COLO829 (cell line): ENCODE measurements at regions not wholly inside any gene's neighbourhood (a gene's known extent, or its start where the extent isn't known, plus 50 kb on each side); places are given as distances from the start of the nearest gene placed in this dataset.

Experiments
- DNase-seq: peaks from one replicate; pipeline ENCODE4 v3.0.0; 2012; ENCODE audit warnings: low spot score

DNA sequence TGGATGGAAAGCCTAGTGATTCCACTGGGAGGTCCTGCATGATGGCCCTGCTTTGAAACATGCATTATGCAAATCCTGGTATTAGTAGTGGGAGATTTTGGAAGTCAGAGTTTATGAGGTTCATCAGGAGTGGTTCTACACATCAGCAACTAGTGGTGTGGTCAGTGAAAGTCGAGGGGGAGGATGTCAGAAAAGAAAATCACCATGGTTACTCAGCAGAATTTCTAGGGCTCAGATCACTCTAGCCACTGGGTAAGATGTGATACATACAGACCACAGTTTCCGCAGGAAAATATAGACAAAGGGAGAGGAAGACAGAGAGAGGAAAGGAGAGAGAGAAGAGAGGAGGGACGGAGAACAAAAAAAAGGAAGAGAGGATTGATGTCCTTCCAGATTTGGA, 2100.7 kb upstream of the PIK3C3 start:
- no peak for DNase-seq

DNA sequence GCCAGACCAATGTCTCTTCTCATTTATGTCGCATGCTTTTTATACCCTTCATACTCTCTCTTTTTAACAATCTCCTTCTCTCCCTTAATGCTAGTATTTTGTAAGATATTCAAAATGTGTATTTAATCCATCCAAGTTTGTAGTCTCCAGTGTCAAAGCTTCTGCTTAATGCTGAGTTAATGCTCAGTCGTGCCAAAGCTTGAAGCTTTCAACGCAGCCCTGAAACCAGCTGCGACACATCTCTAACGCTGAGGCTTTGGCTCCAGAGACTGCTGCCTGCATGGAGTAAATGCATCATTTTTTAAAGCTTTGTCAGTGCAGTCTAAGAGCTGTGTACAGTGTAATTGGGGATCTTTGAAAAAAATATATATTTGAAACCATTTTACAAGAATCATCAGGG, 2108.8 kb upstream of the PIK3C3 start:
- DNase-seq: no peak

DNA sequence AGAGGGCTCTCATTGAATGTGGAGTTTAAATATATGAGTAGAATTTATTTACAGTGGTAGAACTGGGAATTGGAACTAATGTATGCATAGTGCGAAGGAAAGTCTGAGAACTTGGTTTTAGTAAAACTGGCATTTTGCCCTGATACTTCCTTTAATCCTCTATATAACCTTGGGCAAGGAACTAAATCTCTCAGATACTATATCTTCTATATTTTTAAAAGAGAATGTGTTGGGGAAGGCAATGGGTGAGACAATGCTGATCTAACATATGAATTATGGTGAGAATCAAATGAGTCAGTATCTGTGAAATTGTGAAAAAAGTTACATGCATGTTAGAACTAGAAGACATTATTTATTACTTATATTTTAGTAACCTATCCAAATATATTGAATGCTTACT, 2109.4 kb upstream of the PIK3C3 start:
- DNase-seq: no peak

DNA sequence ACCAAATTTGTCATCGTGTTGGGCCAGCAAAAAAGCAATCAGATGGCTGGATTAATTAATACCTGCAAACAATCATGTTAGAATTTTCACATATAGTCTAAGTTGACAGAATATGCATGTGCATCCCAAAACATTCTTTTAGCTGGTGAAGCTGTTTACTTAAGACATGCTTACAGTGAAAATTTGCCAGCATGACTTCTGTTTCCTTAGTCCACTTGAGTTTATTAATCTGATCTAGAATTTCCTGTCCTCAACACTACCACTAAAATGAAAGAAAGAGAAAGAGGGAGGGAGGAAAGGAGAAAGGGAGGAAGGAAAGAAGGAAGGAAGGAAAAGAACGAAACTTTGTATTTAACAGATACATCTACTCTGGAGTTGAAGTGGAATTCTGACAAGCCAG, 2109.9 kb upstream of the PIK3C3 start:
- DNase-seq: no peak

DNA sequence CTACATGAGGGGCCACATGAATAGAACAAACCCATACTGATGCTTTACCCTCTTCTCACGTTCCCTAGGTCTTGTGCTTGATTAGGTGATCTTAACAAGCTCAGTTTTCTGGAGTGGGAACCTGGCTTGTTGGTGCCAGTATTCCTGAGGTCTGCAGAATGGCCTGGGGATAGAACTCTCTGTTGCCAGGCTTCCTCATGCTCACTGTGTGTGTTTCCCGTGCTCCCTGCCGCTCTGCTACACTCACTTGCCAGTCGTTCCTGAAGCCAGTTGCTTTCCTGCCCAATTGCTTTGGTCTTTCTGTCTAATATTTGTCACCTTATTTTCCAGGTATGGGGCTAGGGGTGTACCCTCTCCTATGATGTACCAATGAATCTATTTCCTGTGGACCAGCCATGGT, 2111.5 kb upstream of the PIK3C3 start:
- no peak for DNase-seq

DNA sequence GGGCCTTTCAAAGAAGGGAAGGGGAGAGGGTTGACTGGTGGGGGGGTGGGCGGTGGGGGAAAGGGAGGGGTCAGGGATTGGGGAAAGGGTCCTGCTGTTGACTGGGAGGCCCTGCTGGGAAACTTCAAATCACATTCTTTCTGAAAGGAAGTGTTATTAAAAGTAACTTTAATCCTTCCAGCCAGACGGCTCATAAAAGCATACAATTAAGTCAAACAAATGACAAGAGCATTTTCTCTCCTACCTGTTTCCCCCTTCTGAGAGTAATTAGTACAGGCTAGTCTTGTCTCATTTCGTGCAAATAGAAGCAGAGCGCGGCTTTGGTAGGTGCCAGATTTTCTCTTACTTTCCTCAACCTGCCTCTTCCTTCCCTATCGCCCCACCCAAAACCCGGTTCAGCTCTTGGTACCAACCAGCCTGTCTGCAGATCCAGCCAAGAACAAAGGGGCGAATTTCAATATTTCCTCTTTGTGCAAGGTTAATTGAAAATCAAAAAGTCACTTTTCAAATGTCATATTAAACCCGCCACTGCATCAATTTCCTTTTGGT, 2112.6 kb upstream of the PIK3C3 start:
- no peak for DNase-seq

DNA sequence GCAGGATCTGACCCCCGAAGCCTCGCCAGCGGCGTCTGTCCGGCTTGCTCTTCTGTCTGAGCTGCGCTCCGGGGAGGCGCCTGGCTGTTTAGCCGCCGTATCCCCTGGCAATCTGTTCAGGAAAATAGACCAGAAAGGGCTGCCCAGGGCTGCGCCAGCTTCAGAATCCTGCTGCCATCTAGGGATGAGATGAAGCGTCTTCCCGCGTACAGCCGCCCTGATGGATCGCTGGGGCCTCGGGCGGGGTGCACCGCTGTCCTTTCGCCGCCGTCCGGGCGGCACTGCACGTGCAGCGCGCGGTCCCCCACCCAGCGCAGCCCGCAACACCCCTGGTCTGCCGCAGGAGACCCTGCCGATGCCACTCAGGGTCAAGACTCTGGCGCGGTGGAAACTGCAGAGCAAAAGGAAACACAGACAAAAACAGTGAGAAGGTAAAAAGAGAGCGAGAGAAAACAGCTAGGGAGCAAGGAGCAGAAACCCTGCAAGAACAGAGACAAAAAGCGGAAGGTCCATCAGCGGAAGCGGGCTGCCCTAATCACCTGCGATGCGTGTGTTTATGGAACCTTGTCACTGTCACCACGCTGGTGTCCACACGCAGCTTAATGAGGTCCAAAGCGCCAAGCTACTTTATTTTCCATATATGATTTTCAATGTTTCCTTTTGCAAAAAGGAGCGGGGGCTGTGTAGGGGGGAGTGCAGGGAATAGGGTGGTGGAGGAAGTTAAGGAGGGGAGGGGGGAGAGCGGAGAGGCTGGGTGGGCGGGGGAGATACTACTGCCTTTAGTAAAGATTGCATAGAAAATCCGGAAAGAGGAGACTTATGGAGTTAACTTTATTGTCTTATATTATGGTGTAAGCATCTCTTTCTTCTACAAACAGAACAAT, 2113.3 kb upstream of the PIK3C3 start:
- no peak for DNase-seq

DNA sequence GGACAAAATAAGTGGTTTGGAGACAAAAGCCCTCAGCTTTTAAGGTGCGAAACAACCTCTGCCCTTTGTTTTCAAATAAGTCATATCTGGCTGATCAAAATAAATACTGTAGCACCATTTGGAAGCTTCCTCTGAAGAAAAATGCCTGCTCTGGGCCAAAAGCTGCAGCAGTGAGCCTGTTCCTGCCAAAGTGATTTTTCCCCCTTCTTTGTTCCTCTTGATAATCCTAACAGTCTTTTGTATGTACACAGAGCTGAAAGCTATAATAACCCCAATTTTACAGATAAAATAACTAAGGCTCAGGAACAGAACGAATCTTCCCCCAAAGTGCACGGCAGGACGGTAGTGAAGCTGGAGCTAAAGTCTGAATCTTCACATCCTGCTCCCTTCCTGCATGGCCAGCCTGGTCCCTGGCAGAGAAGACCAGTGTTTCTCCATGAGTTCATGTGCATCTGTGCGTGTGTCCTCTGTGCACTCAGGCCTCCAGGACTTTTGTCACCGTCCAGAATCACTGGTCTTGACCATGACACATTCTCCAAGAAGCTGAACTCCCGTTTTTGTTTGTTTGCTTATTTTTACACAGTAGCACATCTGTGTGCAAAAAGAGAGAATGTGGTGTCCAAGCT, 2114.1 kb upstream of the PIK3C3 start:
- no peak for DNase-seq

DNA sequence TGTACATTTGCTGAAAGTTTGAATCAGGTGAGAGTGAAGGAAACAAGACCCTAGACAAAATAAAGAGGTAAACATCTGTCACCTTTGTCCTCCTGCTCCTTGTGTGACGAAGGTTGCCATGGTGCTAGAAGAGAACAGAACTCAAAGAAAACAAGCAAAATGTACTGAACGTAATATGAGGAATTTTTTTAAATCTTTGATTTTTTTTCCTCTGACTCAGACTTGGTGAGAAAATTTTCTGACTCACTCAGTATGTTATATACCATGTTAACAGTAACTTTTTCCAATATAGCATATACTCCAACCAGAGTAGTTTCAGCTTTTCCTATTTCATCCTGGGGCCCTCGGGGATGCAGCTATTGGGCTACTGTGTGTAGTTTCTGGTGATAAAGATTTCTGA, 2114.6 kb upstream of the PIK3C3 start:
- no peak for DNase-seq

DNA sequence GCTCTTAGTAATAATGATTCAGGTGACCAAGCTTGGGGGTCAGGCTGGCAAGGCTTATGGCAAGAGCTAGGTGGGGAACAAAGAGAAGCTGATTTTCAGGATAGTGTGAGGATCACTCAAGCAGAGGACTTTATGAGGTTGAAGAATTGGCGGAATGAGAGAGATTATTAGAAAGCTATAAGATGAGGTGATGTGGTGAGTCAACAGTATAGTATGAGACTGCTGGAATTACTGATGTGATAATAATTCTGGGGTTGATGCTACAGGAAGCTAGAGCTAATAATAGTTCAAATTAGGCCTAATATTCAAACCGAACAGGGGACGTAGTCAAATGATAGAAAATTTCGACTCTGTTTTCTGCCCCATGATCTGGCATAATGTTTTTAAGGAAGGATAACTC, 2115.3 kb upstream of the PIK3C3 start:
- no peak for DNase-seq

DNA sequence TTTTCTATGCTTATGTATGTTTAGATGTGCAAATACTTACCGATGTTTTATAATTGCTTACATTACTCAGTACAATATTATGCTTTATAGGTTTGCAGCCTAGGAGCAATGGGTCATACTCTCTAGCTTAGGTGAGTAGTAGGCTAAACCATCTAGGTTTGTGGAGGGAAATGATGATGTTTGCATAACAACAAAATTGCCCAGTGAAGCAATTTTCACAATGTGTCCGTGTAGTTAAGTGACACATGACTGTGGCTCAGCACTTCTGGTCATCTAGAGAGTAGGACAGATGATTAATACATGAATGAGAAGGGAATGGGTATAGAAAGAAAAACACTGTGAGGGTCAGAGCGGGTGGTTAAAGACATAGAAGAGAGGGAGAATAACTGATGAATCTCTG, 2116.2 kb upstream of the PIK3C3 start:
- no peak for DNase-seq

DNA sequence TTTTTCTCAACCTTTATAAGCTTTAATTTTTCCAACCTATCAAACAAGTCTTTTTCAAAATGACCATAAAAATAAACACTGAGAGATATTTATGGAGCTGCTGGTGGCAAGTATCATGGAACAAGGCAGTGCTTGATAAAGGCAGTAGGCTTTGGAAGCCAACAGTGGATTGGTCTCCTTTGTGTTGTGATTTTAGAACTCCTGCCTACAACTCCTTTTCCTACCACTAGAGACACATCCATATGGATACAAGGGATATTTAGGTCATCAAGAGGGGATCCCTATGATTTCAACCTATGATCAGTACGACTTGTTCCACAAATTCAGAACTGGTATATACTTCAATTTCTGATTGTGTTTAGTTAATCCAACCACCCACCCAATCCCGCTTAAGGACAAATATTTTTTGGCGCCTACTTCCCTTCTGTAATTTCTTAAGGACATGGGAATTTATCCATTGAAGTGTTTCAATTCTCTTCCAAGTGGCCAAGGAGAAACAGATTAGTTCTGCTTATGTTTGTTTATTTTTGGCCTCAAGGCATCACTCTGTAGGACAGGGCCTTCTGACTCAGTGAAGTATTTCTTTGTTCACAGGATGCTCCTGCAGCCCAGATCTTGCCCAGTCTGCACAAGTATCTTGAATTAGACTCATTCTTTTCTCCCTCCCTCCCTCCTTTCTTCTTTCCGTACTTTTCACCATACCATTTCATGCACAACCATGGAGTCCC, 2119.6 kb upstream of the PIK3C3 start:
- peak; percentile 72 for DNase-seq

DNA sequence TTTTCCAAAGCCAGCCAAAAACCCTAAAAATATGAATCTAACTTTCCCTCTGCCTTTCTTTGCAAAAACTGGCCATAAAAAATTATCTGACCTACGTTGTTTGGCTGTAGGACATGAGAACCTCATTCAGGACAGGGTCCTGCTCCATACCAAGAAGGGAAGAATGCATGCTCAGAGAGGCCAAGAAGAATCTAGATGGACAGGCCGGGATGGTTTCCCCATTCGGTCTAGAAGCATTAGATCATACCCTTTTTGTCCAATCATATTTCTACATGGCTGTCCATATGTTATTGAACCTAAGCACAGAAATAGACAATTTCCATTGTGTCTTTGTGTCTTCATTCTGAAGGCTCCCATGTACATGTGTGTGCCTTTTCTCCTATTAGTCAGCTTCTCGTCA, 2120.4 kb upstream of the PIK3C3 start:
- DNase-seq: no peak

DNA sequence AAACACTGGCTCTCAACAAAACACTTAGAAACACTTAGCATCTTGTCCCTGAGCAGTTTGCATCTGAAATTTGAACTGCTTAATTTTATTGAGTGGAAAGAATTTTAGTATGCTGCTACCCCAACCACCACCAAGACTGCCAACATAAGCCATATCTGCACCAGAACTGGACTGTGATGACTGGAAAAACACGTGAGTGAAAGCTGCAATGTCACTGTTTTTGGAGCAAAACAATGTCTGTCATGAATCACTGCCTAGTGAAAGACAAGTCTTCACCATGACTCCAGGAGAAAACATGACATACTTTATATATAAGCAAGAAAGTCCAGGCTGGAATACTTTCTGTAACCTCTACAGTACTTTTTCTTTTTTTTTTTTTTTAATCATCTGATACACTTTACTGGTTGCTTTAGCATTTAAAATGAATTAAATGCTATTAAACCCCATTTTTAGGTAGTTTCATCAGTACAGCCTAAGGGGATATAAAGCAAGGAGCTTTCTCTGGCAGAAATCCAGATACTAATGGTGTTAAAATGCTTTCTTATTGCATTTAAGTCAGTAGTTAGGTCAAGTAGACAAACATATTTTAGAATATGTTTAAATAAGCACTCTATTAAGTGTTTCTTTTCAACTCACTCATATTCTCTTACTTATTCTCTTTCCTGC, 2129.4 kb upstream of the PIK3C3 start:
- DNase-seq: no peak

DNA sequence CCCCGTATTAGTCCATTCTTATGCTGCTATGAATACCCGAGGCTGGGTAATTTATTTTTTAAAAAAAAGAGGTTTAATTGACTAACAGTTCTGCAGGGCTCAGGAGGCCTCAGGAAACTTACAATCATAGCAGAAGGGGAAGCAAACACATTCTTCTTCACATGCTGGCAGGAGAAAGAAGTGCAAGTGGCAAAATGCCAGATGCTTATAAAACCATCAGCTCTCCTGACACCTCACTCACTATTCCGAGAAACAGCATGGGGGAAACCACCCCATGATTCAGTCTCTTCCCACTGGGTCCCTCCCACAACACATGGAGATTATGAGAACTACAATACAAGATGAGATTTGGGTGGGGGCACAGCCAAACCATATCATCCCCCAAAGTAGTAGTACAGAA, 2148.5 kb upstream of the PIK3C3 start:
- DNase-seq: no peak

DNA sequence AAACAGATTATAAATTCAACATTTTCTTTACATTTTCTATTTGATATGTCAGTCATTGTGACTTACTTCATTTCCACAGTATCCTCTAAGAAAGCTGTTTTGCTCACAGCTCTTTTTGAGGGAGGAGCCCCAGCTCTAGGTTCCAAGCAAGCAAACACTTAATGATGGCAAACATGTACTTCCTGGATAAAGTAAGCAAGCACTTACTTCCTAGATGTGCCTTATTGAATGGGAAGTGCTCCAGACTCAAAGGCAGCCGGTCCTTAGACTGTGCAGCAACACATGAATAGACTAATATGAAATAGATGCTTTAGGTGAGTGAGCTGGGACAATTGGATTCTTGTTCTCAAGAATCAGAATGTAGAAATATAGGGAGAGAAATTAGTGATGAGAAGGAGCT, 2149.8 kb upstream of the PIK3C3 start:
- DNase-seq: no peak

DNA sequence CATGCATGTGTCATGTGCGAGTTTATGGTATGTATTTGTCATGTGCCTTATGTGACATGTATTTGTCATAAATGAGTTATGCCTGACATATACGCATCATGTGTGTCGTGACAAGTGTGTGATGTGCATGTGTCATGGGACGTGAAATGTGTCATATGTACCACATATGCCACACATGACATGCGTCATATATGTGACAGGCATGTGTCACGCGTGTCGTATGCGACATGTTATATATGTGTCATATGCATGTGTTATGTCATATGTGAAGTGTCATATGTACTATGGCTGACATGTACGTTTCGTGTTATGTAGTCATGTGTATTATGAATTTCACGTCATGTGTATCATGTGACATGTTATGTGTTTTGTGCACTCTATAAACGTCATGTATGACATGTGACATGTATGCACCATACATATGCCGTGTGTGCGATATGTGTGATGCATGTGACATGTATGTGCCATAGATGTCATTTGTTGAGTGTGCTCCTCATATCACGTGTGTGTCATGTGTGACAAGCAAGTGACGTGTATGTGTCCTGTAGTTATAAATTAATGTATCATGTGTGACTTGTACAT, 2152.3 kb upstream of the PIK3C3 start:
- DNase-seq: no peak

DNA sequence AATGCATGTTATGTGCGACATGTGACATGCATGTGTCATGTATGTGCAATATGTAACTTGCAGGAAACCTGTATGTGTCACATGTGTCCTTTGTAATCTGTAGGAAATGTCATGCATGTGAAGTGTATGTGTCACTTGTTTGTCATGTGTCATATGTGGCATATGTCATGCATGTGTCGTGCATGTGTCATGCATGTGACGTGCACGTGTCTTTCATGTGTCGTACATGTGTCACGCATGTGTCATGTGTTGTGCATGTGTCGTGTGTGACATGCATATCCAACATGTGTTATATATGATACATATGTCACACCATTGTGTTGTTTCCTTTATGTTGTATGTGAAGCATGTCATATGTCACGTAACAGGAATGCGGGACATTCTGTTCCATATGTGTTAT, 2153.2 kb upstream of the PIK3C3 start:
- no peak for DNase-seq

DNA sequence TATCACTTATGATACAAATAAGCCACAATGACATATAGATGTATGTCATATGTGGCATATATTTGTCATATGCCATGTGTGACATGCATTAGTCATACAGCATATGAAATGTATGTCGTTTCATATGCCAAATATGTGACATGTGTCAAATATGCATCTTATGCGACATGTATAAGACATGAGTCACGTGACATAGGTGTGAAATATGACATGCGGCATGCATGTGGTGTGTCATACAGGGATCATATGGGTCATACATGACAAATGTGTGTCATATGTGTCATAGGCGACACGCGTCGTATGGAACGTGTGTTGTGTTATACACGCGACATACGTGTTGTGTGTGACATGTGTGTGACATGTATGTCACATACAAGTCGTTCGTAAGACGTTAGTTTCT, 2154.0 kb upstream of the PIK3C3 start:
- DNase-seq: no peak

DNA sequence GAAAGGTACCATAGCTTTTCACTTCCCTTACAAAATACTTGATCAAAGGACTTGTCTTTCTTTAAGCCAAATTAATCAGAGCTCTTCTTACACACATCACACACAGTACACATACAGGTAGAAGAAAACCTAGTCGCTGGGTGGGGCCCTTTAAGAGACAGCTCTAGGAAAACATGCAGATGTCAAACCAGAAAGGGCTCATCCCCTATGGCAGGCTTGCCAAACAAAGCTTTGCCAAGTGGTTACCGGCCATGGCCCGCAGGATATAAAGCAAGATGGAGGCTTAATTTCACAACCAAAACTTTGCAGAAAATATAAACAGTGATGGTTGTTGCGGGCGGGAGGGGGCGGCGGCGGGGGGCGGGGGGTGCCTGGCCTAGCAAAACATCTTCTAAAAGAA, 2156.0 kb upstream of the PIK3C3 start:
- DNase-seq: no peak

DNA sequence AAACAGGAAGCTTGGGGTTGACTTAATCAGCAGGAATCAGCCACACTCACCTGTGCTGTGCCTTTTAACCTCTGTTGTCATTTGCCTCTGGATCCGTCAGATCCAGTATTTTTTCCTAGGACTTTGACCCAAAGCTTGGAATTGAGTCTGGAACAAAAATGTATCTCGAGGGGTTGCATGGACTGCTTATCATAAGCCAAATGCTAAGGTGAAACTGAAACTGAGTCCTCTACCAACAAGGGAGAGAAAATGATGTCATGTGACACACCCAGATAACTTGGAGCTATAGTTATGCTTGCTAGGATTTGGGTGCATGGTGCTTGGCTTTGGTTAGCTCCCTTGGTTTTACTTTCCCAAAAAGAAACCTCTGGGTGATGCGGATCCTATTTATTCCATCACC, 2158.6 kb upstream of the PIK3C3 start:
- DNase-seq: no peak

DNA sequence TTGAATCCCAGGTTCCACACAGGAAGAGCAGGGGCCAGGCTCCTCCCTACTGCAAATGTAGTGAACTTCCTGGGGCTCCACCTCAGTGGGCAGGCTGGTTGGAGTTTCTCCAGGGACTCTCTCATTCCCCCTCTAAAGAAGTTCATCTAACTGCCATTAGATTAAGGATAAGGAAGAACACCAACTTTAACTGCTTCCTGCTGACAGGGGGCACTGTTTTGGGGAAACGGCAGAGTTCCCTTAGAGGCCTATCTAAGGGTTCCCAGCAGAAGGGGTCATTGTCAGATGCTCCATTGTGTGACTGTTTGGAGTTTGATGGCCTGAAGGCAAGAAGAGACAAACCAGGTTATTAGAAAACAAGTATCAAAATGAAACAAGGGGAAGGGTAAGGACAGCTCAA, 2159.7 kb upstream of the PIK3C3 start:
- no peak for DNase-seq
